HEK293T (cell line): ENCODE measurements at regions not wholly inside any gene's neighbourhood (a gene's known extent, or its start where the extent isn't known, plus 50 kb on each side); places are given as distances from the start of the nearest gene placed in this dataset.

Source experiments
- CTCF ChIA-PET: fragments of 350-600 bp; formaldehyde crosslinking; extraction: SDS; loops from one replicate; lab custom pipeline; 2021; ENCODE audit warnings: antibody characterized with exemption, inconsistent platforms; lab: Yijun Ruan, JAX
- POLR2A ChIA-PET: fragments of 350-600 bp; formaldehyde crosslinking; extraction: SDS; loops from one replicate; lab custom pipeline; 2020; ENCODE audit warnings: antibody characterized with exemption, inconsistent platforms; lab: Yijun Ruan, JAX
- DNase-seq: peaks from one replicate; pipeline ENCODE4 v3.0.0; 2012; ENCODE audit warnings: mixed read lengths; ENCODE audit errors: extremely low spot score
- ARNT ChIP-seq: fragments of 450-650 bp; IDR thresholded peaks from 2 replicates; pipeline ENCODE4 v1.6.1; 2017; ENCODE audit warnings: mild to moderate bottlenecking
- BHLHE40 ChIP-seq: fragments of 450-650 bp; IDR thresholded peaks from 2 replicates; pipeline ENCODE4 v1.6.1; 2016; ENCODE audit warnings: mild to moderate bottlenecking, moderate library complexity, borderline replicate concordance
- CTBP1 ChIP-seq: fragments of 450-650 bp; IDR thresholded peaks from 2 replicates; pipeline ENCODE4 v1.6.1; 2016; ENCODE audit warnings: borderline replicate concordance
- ELF4 ChIP-seq: fragments of 450-650 bp; IDR thresholded peaks from 2 replicates; pipeline ENCODE4 v1.6.1; 2017; ENCODE audit warnings: antibody characterized with exemption
- FOXA1 ChIP-seq: fragments of 450-650 bp; IDR thresholded peaks from 2 replicates; pipeline ENCODE4 v1.6.1; 2016; ENCODE audit warnings: mild to moderate bottlenecking
- FOXK2 ChIP-seq: fragments of 450-650 bp; IDR thresholded peaks from 2 replicates; pipeline ENCODE4 v1.6.1; 2016; ENCODE audit warnings: mild to moderate bottlenecking
- FOXM1 ChIP-seq: fragments of 450-650 bp; IDR thresholded peaks from 2 replicates; pipeline ENCODE4 v1.6.1; 2017; ENCODE audit warnings: mild to moderate bottlenecking, borderline replicate concordance
- HDGF ChIP-seq: fragments of 450-650 bp; IDR thresholded peaks from 2 replicates; pipeline ENCODE4 v1.6.1; 2017; ENCODE audit warnings: antibody characterized with exemption, borderline replicate concordance
- L3MBTL2 ChIP-seq: fragments of 450-650 bp; conservative IDR thresholded peaks from 2 replicates; pipeline ENCODE4 v1.6.1; 2016; ENCODE audit warnings: mild to moderate bottlenecking
- LEF1 ChIP-seq: fragments of 450-650 bp; IDR thresholded peaks from 2 replicates; pipeline ENCODE4 v1.6.1; 2017; ENCODE audit warnings: mild to moderate bottlenecking, borderline replicate concordance
- NFRKB ChIP-seq: fragments of 450-650 bp; IDR thresholded peaks from 2 replicates; pipeline ENCODE4 v1.6.1; 2016; ENCODE audit warnings: mild to moderate bottlenecking, moderate library complexity
- PKNOX1 ChIP-seq: fragments of 450-650 bp; IDR thresholded peaks from 2 replicates; pipeline ENCODE4 v1.6.1; 2016
- SP1 ChIP-seq: fragments of 450-650 bp; IDR thresholded peaks from 2 replicates; pipeline ENCODE4 v1.6.1; 2017
- SUZ12 ChIP-seq: fragments of 450-650 bp; IDR thresholded peaks from 2 replicates; pipeline ENCODE4 v1.6.1; 2016; ENCODE audit warnings: mild to moderate bottlenecking
- TARDBP ChIP-seq: fragments of 450-650 bp; IDR thresholded peaks from 2 replicates; pipeline ENCODE4 v1.6.1; 2016
- ZNF384 ChIP-seq: fragments of 450-650 bp; IDR thresholded peaks from 2 replicates; pipeline ENCODE4 v1.6.1; 2016

- no peak for DNase-seq
- TF ChIP-seq FOXM1 (no peak), FOXK2 (no peak), FOXA1 (no peak), NFRKB (no peak), TARDBP (no peak), SUZ12 (no peak), CTBP1 (no peak), SP1 (no peak), ZNF384 (no peak), ARNT (no peak), PKNOX1 (no peak)
- CTCF ChIA-PET: no interaction called here
- POLR2A ChIA-PET: no interaction called here
These were observed 436.7 kb downstream of the CYLC2 start for GRCh38 chr9:103431809-103432208.

GRCh38 chr9:103444176-103444575 is 449.0 kb downstream of the CYLC2 start:
- TF ChIP-seq CTBP1 (no peak), HDGF (no peak), ARNT (no peak), SP1 (no peak), PKNOX1 (no peak), BHLHE40 (no peak), TARDBP (no peak), NFRKB (no peak), L3MBTL2 (no peak), SUZ12 (no peak), FOXK2 (no peak), LEF1 (no peak), FOXA1 (no peak), ZNF384 (no peak), ELF4 (no peak)
- no peak for DNase-seq
- CTCF ChIA-PET: no interaction called here
- POLR2A ChIA-PET: no interaction called here

- DNase-seq: no peak
- POLR2A ChIA-PET: no interaction called here
- TF ChIP-seq TARDBP (no peak), PKNOX1 (no peak), SUZ12 (no peak), FOXM1 (no peak), ELF4 (no peak), NFRKB (no peak), HDGF (no peak), LEF1 (no peak)
- CTCF ChIA-PET: no interaction called here
These were observed 463.7 kb downstream of the CYLC2 start for GRCh38 chr9:103458826-103459225.

- no peak for DNase-seq
- CTCF ChIA-PET: no interaction called here
- TF ChIP-seq FOXK2: no peak
- TF ChIP-seq SUZ12: no peak
- TF ChIP-seq TARDBP: no peak
- TF ChIP-seq HDGF: no peak
- no peak for TF ChIP-seq ZNF384
- no peak for TF ChIP-seq PKNOX1
- no peak for TF ChIP-seq FOXA1
- no peak for TF ChIP-seq SP1
- no peak for TF ChIP-seq FOXM1
- no peak for TF ChIP-seq BHLHE40
- no peak for TF ChIP-seq CTBP1
- TF ChIP-seq ARNT: no peak
- TF ChIP-seq NFRKB: no peak
- no peak for TF ChIP-seq L3MBTL2
- TF ChIP-seq LEF1: no peak
- TF ChIP-seq ELF4: no peak
- POLR2A ChIA-PET: no interaction called here
These were observed 476.1 kb downstream of the CYLC2 start for GRCh38 chr9:103471241-103471640.

GRCh38 chr9:103474156-103474555 is 479.0 kb downstream of the CYLC2 start:
- TF ChIP-seq ELF4: no peak
- TF ChIP-seq CTBP1: no peak
- TF ChIP-seq ZNF384: no peak
- no peak for TF ChIP-seq NFRKB
- TF ChIP-seq TARDBP: no peak
- no peak for TF ChIP-seq PKNOX1
- TF ChIP-seq HDGF: no peak
- POLR2A ChIA-PET: no interaction called here
- no peak for DNase-seq

More at GRCh38 chr9:103474156-103474555, 479.0 kb downstream of the CYLC2 start:
- CTCF ChIA-PET: no interaction called here
